PC-3 (cell line): ENCODE measurements at regions not wholly inside any gene's neighbourhood (a gene's known extent, or its start where the extent isn't known, plus 50 kb on each side); places are given as distances from the start of the nearest gene placed in this dataset.

ENCODE experiments used
- ATAC-seq: fragments of 200-7000 bp; cut with Tn5 transposase; 2 replicates; pipeline ENCODE4 v1.9.1; 2020; ENCODE audit warnings: mild to moderate bottlenecking, moderate library complexity
- BruUV-seq: library from RNA; stranded (reverse); fragments of 400-500 nt; replicated peaks from 2 replicates; lab custom pipeline; 2021; lab: Mats Ljungman, UMichigan
- CTCF ChIA-PET: fragments of 300-600 bp; sonication (Branson Sonifier 250); formaldehyde crosslinking; loops from one replicate; lab custom pipeline; 2022; ENCODE audit warnings: antibody characterized with exemption; lab: Charles Lee
- POLR2A ChIA-PET: fragments of 300-600 bp; sonication (Branson Sonifier 250); formaldehyde crosslinking; loops from one replicate; lab custom pipeline; 2022; ENCODE audit warnings: antibody characterized with exemption; ENCODE audit not compliant: unreplicated experiment; lab: Charles Lee
- DNase-seq: peaks from one replicate; pipeline ENCODE4 v3.0.0-alpha.2; 2015
- H2AFZ ChIP-seq: fragments of 300-600 bp; sonication (generic); 2 replicates; pipeline ENCODE4 v1.6.0; 2016; ENCODE audit warnings: antibody characterized with exemption, low read length
- H3F3A ChIP-seq: fragments of 300-600 bp; sonication (generic); one replicate; pipeline ENCODE4 v1.6.0; 2017; ENCODE audit warnings: antibody characterized with exemption, low read length, control low read depth, mild to moderate bottlenecking; ENCODE audit not compliant: unreplicated experiment
- H3K27ac ChIP-seq: fragments of 300-600 bp; sonication (generic); 2 replicates; pipeline ENCODE4 v1.5.1; 2016; ENCODE audit warnings: mild to moderate bottlenecking, low read length
- H3K27me3 ChIP-seq: fragments of 300-600 bp; sonication (generic); 2 replicates; pipeline ENCODE4 v1.6.1; 2016; ENCODE audit warnings: low read length, mixed read lengths
- H3K36me3 ChIP-seq: fragments of 300-600 bp; sonication (generic); 2 replicates; pipeline ENCODE4 v1.6.1; 2016; ENCODE audit warnings: low read depth, mixed run types, low read length, mixed read lengths
- H3K4me1 ChIP-seq: fragments of 300-600 bp; sonication (generic); 2 replicates; pipeline ENCODE4 v1.5.1; 2016; ENCODE audit warnings: low read length; ENCODE audit not compliant: insufficient read depth
- H3K4me2 ChIP-seq: fragments of 300-600 bp; sonication (generic); 2 replicates; pipeline ENCODE4 v1.6.0; 2016; ENCODE audit warnings: low read length
- H3K4me3 ChIP-seq: fragments of 300-600 bp; sonication (generic); 2 replicates; pipeline ENCODE4 v1.5.1; 2016; ENCODE audit warnings: mild to moderate bottlenecking, low read length, mixed read lengths
- H3K79me2 ChIP-seq: fragments of 300-600 bp; sonication (generic); 2 replicates; pipeline ENCODE4 v1.6.1; 2017; ENCODE audit warnings: low read length, mixed read lengths
- H3K9ac ChIP-seq: fragments of 300-600 bp; sonication (generic); 2 replicates; pipeline ENCODE4 v1.6.0; 2016; ENCODE audit warnings: mild to moderate bottlenecking, low read length
- H3K9me2 ChIP-seq: fragments of 300-600 bp; sonication (generic); replicated peaks from 2 replicates; pipeline ENCODE4 v1.6.1; 2016; ENCODE audit warnings: mixed run types, low read length, mixed read lengths
- H3K9me3 ChIP-seq: fragments of 300-600 bp; sonication (generic); 2 replicates; pipeline ENCODE4 v1.6.1; 2016; ENCODE audit warnings: low read length, mixed read lengths
- H4K20me1 ChIP-seq: fragments of 300-600 bp; sonication (generic); 2 replicates; pipeline ENCODE4 v1.6.1; 2016; ENCODE audit warnings: low read length, mixed read lengths
- EZH2 ChIP-seq: fragments of 300-600 bp; sonication (generic); IDR thresholded peaks from one replicate; pipeline ENCODE4 v1.6.1; 2017; ENCODE audit warnings: antibody characterized with exemption, mild to moderate bottlenecking, low read length; ENCODE audit not compliant: unreplicated experiment
- EZH2phosphoT487 ChIP-seq: fragments of 300-600 bp; sonication (generic); IDR thresholded peaks from 2 replicates; pipeline ENCODE4 v1.6.1; 2018; ENCODE audit warnings: mild to moderate bottlenecking, antibody characterized with exemption, low read length, borderline replicate concordance
- intact Hi-C: fragments of 100-400 bp; cut with micrococcal nuclease; formaldehyde crosslinking; loops from 2 replicates; pipeline ENCODE4 v1.9.0; 2023
- TF ChIP-seq, protein P1 (sequence below): fragments of 300-600 bp; sonication (generic); conservative IDR thresholded peaks from 2 replicates; pipeline ENCODE4 v1.5.1; 2017; ENCODE audit warnings: antibody characterized with exemption, low read depth, mild to moderate bottlenecking, low read length

DNA sequence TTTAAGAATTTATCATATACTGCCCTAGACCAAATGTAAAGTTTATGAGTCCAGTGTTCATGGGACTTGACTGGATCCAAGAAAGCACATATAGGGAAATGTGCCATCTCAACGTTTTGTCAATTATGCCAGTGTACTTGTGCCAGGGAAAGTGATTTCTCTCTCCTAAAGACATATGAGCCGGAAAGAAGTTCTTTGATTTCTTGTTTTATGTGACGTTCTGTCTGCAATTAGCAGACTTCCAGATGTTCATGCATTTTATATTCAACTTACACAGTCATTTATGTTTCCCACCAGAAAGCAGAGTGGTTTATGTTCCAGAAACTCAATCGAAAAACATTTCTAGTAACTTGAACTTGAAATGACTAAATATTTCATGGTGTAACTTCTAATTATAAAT lies 203.8 kb downstream of the FAM170A start:
- Histone ChIP-seq H4K20me1 (no peaks in the 10 kb centered on the region), H3K36me3 (no peaks in the 10 kb centered on the region), H3K4me1 (no peaks in the 10 kb centered on the region), H3K9me3 (no peaks in the 10 kb centered on the region), H3F3A (no peaks in the 10 kb centered on the region), H3K4me3 (no peak overlapping the region), H3K9me2 (no peaks in the 10 kb centered on the region), H3K27me3 (no peaks in the 10 kb centered on the region), H2AFZ (no peak overlapping the region), H3K9ac (no peak overlapping the region), H3K79me2 (no peaks in the 10 kb centered on the region), H3K4me2 (no peak overlapping the region), H3K27ac (no peak overlapping the region)
- ATAC-seq (no peak), DNase-seq (no peak)
- TF ChIP-seq EZH2phosphoT487 (no peak), EZH2 (no peak)
- TF ChIP-seq, protein P1, sequence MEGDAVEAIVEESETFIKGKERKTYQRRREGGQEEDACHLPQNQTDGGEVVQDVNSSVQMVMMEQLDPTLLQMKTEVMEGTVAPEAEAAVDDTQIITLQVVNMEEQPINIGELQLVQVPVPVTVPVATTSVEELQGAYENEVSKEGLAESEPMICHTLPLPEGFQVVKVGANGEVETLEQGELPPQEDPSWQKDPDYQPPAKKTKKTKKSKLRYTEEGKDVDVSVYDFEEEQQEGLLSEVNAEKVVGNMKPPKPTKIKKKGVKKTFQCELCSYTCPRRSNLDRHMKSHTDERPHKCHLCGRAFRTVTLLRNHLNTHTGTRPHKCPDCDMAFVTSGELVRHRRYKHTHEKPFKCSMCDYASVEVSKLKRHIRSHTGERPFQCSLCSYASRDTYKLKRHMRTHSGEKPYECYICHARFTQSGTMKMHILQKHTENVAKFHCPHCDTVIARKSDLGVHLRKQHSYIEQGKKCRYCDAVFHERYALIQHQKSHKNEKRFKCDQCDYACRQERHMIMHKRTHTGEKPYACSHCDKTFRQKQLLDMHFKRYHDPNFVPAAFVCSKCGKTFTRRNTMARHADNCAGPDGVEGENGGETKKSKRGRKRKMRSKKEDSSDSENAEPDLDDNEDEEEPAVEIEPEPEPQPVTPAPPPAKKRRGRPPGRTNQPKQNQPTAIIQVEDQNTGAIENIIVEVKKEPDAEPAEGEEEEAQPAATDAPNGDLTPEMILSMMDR, result no peak
- ChIA-PET CTCF (no interaction called here), POLR2A (no interaction called here)
- BruUV-seq, result no TSS peak
- intact Hi-C loops, result no loop called here

DNA sequence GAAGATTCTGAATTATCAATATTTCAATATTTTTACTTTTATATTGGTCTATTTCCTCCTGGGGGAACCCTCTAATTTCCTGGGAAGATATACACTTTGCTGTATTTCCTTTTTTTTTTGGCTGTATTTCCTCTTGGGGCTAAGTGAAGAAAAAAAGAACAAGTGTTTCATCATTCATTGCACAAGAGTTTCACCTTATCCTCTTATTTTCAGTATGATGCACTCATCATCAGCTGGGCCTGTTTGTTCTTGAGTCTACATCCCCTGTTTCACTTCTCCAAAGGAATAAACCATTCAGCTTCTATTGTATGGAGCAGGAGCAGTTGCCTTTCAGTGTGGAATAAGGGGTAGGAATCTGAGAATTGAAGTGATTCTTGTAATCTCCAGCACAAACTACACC lies 210.8 kb downstream of the FAM170A start:
- no peak overlapping the region for H2AFZ ChIP-seq
- POLR2A ChIA-PET, result no interaction called here
- H3F3A ChIP-seq, result no peaks in the 10 kb centered on the region
- CTCF ChIA-PET, result no interaction called here
- BruUV-seq, result no TSS peak
- H3K36me3 ChIP-seq, result no peaks in the 10 kb centered on the region
- no peak overlapping the region for H3K27ac ChIP-seq
- no peaks in the 10 kb centered on the region for H3K9me3 ChIP-seq
- H3K9me2 ChIP-seq, result no peaks in the 10 kb centered on the region
- H3K4me1 ChIP-seq, result no peaks in the 10 kb centered on the region
- H3K4me2 ChIP-seq, result no peak overlapping the region
- H3K27me3 ChIP-seq, result no peaks in the 10 kb centered on the region
- H3K79me2 ChIP-seq, result no peaks in the 10 kb centered on the region
- no peak for ATAC-seq
- no peak for DNase-seq
- intact Hi-C loops, result no loop called here
- TF ChIP-seq, protein P1, result no peak
- no peak for TF ChIP-seq EZH2phosphoT487
- no peak for TF ChIP-seq EZH2
- no peak overlapping the region for H3K4me3 ChIP-seq
- H3K9ac ChIP-seq, result no peak overlapping the region
- no peaks in the 10 kb centered on the region for H4K20me1 ChIP-seq

DNA sequence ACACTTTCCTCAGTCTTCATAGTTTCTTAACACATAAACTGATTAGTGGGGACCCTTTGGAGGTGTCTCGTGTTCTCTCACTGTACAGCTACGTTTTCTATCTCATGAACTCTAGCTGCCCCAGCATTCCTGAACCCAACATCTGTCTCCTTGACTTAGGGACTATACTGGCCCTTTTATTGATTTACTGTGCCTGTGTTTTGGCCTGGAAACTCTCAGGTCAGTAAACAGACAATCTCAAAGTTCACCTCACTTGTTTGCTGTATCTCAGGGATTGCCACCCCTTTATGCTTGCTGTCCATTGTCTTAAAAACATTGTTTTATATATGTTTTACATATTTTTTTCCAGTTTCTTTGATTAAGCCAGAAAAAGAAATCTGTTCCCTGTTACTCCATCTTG lies 222.8 kb downstream of the FAM170A start:
- no peak overlapping the region for H3K27ac ChIP-seq
- no peaks in the 10 kb centered on the region for H3K4me1 ChIP-seq
- H3K9ac ChIP-seq, result no peak overlapping the region
- ATAC-seq (no peak), DNase-seq (no peak)
- no peaks in the 10 kb centered on the region for H4K20me1 ChIP-seq
- no peak overlapping the region for H3K4me3 ChIP-seq
- H3F3A ChIP-seq, result no peaks in the 10 kb centered on the region
- TF ChIP-seq EZH2, result no peak
- TF ChIP-seq EZH2phosphoT487, result no peak
- POLR2A ChIA-PET, result no interaction called here
- H3K36me3 ChIP-seq, result no peaks in the 10 kb centered on the region
- no peaks in the 10 kb centered on the region for H3K27me3 ChIP-seq
- CTCF ChIA-PET, result no interaction called here
- intact Hi-C loops, result no loop called here
- no TSS peak for BruUV-seq
- no peaks in the 10 kb centered on the region for H3K9me3 ChIP-seq
- H3K9me2 ChIP-seq, result no peaks in the 10 kb centered on the region
- no peaks in the 10 kb centered on the region for H3K79me2 ChIP-seq
- H3K4me2 ChIP-seq, result no peak overlapping the region
- no peak overlapping the region for H2AFZ ChIP-seq
